ENCODE measurements at regions not wholly inside any gene's neighbourhood (a gene's known extent, or its start where the extent isn't known, plus 50 kb on each side); places are given as distances from the start of the nearest gene placed in this dataset.

DNA sequence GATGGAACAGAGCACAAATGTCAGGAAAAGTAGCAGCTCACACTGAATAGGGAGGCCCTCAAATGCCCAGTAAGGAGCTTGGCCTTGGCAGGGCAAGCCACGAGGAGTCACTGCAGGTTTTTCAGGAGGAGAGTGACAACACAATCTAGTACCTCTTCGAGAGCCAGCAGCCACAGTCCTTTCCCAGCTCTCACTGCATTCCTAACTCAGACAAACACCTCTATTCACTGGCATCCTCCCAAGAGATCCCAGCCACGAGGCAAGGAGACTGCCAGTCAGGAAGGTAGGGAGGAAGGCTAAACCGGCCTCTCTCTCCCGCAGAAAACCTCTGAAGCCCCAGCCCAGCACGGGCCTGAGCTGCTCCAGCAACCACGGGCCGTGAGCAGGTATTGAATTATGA lies 146.0 kb upstream of the SMAD3 start:
- TF ChIP-seq CTCF (IDR thresholded peaks at IDR 0.05; ENCODE audit: extremely low read depth, missing control alignments): no peak
- no peak for DNase-seq (ENCODE audit: low spot score)

DNA sequence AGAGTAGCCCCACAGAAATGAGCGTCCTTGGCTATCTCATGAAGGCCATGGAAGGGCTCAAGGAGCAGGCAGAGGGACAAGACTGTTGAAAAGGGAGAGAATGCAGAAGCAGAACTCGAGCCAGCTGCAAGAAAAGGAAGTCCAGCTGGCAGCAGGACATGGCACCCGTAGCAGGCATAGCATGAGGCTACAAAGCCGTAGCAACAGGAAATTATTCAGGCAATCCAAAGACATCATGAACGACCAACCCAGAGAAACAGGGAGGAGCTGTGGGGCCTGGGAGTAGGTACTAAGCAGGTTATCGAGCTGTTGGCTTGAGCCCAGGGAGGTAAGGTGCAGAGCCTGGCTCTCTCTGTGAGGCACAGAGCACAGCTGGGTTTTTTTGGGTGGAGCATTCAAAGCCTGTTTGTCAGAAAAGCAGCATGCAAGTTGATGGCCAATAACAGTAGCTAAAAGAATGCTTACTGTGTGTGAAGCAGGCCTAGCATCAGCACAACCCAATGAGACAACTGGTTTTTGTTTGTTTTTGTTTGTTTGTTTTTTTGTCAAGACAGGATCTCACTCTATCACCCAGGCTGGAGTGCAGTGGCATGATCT lies 144.0 kb upstream of the SMAD3 start:
- TF ChIP-seq CTCF (IDR thresholded peaks at IDR 0.05; ENCODE audit: extremely low read depth, missing control alignments): no peak

GRCh38 chr15:66922608-66923007 lies 142.8 kb upstream of the SMAD3 start:
- no peak for DNase-seq (ENCODE audit: low spot score)
- TF ChIP-seq CTCF (IDR thresholded peaks at IDR 0.05; ENCODE audit: extremely low read depth, missing control alignments): no peak

More for the DNA sequence above, 144.0 kb upstream of the SMAD3 start:
- DNase-seq (ENCODE audit: low spot score): no peak

- peak; percentile 16 for DNase-seq (ENCODE audit: low spot score)
- peak; percentile 31 for TF ChIP-seq CTCF (IDR thresholded peaks at IDR 0.05; ENCODE audit: extremely low read depth, missing control alignments)
Observed at GRCh38 chr15:66923438-66923881, 141.9 kb upstream of the SMAD3 start.

DNA sequence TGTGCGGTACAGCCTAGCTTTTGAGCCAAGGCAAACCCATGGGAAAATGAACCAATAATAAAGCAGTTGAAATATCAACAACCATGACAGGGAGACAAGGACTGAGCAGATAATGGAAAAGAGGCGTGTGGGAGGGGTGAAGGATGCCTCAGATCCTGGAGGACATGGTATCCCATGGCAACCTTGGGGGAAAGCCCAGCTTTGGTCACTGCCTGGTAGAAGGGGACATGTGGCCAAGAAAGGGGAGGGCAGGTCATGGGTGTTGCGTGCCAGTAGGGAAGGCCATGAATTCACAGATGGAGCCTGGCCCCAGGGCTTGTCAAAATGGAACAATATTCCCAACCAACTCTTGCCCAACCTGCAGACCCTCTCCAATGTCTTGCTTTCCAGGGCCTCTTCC lies 140.5 kb upstream of the SMAD3 start:
- no peak for DNase-seq (ENCODE audit: low spot score)
- TF ChIP-seq CTCF (IDR thresholded peaks at IDR 0.05; ENCODE audit: extremely low read depth, missing control alignments): no peak

GRCh38 chr15:66925721-66926120 lies 139.7 kb upstream of the SMAD3 start:
- TF ChIP-seq CTCF (IDR thresholded peaks at IDR 0.05; ENCODE audit: extremely low read depth, missing control alignments): no peak
- no peak for DNase-seq (ENCODE audit: low spot score)

DNA sequence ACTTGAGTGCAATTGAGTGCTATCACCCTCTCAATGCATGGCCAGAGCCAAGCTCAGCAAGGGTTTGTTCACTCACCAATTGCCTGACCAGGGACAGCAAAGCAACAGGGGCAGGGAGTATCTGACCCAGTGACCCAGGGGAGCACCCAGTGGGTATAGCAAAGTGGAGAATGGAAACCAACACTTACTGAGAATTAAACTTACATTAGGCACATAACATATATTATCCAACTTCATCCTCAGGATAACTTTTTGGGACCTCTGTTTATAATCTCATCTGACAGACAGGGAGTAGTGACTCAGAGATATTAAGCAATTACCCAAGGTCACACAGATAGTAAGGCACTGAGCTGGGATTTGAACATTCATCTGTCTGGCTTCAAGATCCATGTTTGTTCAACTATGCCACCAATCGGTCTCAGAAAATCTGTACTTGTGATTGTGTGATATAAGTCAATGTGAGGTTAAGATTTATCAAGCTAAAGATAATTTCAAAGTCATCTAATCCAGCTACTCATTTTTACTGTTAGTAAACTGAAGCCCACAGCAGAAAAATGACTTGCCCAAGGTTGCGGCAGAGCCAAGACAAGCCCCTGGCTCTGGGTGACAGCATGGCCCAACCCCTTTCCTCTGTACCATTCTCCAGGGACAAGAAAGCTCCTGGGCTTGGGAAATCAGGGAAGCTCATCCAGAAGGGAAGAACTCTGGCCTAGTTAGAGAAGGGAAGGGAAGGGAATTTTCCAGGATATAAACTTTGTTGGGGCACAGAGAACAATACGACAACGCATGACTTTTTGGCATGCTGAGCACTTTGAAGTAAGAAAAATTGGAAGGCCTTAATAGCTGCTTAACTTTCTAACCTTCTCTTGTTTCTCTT lies 138.0 kb upstream of the SMAD3 start:
- no peak for TF ChIP-seq CTCF (IDR thresholded peaks at IDR 0.05; ENCODE audit: extremely low read depth, missing control alignments)
- DNase-seq (ENCODE audit: low spot score): no peak

Measured in GM20000 (cell line).